Upper lobe of left lung (tissue), 4 donors: ENCODE measurements at regions not wholly inside any gene's neighbourhood (a gene's known extent, or its start where the extent isn't known, plus 50 kb on each side); places are given as distances from the start of the nearest gene placed in this dataset.

ENCODE experiments used
- EP300 ChIP-seq, 4 donors: sonication (generic); formaldehyde crosslinking; IDR thresholded peaks; one replicate each; pipeline ENCODE4 v1.5.1; 2017; ENCODE audit warnings: antibody characterized with exemption in 4 of 4, control low read depth in 2 of 4
- POLR2A ChIP-seq, 4 donors: fragments of 450-650 bp; IDR thresholded peaks; one replicate each; pipeline ENCODE4 v1.5.1; 2016 to 2017; ENCODE audit warnings: antibody characterized with exemption in 4 of 4, mild to moderate bottlenecking in 2 of 4
- TF ChIP-seq, protein P1 (sequence below), 6 experiments: fragments of 450-650 bp in 4 of 6; fragments of 200-600 bp in 2 of 6; sonication (generic) in 2 of 6; IDR thresholded peaks; one replicate each; pipeline ENCODE4 v1.5.1; 2016 to 2019; ENCODE audit warnings: antibody characterized with exemption in 6 of 6

DNA sequence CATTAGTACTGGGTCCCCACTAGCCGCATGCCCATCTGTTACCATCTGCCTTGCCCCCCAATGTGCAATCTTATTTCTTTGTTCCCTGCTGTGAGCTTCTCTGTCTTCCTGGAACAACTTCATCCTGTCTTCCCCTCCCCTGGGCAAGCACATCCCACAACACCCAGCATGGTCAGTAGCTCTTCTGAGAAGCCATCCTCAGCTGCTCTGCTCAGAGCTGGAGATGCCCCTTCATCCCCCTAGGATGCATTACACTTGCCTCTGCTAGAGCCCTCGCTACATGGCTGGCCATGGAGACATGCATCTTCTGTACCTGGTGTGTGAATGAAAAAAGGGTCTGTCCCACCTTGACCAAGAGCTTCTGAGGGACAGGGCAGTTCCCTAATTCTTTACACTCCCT is 141.2 kb downstream of the CDC5L start:
- no peak for TF ChIP-seq POLR2A (IDR thresholded peaks at IDR 0.05)
- TF ChIP-seq, protein P1, sequence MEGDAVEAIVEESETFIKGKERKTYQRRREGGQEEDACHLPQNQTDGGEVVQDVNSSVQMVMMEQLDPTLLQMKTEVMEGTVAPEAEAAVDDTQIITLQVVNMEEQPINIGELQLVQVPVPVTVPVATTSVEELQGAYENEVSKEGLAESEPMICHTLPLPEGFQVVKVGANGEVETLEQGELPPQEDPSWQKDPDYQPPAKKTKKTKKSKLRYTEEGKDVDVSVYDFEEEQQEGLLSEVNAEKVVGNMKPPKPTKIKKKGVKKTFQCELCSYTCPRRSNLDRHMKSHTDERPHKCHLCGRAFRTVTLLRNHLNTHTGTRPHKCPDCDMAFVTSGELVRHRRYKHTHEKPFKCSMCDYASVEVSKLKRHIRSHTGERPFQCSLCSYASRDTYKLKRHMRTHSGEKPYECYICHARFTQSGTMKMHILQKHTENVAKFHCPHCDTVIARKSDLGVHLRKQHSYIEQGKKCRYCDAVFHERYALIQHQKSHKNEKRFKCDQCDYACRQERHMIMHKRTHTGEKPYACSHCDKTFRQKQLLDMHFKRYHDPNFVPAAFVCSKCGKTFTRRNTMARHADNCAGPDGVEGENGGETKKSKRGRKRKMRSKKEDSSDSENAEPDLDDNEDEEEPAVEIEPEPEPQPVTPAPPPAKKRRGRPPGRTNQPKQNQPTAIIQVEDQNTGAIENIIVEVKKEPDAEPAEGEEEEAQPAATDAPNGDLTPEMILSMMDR (IDR thresholded peaks at IDR 0.05), result no peak
- no peak for TF ChIP-seq EP300 (IDR thresholded peaks at IDR 0.05)
